Neural cell (in vitro differentiated cells): ENCODE measurements at regions not wholly inside any gene's neighbourhood (a gene's known extent, or its start where the extent isn't known, plus 50 kb on each side); places are given as distances from the start of the nearest gene placed in this dataset.
"Not testable (repeated sequence)": the region's sequence is repeated elsewhere in the genome, so short reads cannot be mapped to it uniquely, and the experiment has no call there.

Experiments used
- H2AFZ ChIP-seq: fragments of 200-600, 300-800 bp; sonication (generic), shearing (Covaris generic); 2 replicates; pipeline ENCODE4 v1.6.0; 2014; ENCODE audit warnings: low read depth, mild to moderate bottlenecking, antibody characterized with exemption, low read length, moderate library complexity
- H3F3A ChIP-seq: fragments of 200-600 bp; shearing (Covaris generic); 2 replicates; pipeline ENCODE4 v1.6.1; 2016; ENCODE audit warnings: mild to moderate bottlenecking, moderate library complexity, mixed read lengths, antibody characterized with exemption, low read length; ENCODE audit not compliant: insufficient read depth, poor library complexity, severe bottlenecking
- H3K27ac ChIP-seq: fragments of 200-600, 300-800 bp; sonication (generic), shearing (Covaris generic); 2 replicates; pipeline ENCODE4 v1.5.1; 2014; ENCODE audit warnings: mild to moderate bottlenecking, low read length, moderate library complexity
- H3K27me3 ChIP-seq: fragments of 300-800, 200-600 bp; sonication (generic), shearing (Covaris generic); 2 replicates; pipeline ENCODE4 v1.6.0; 2014; ENCODE audit warnings: mild to moderate bottlenecking, low read depth, low read length, moderate library complexity; ENCODE audit not compliant: insufficient read depth
- H3K36me3 ChIP-seq: fragments of 300-800, 200-600 bp; sonication (generic), shearing (Covaris generic); 2 replicates; pipeline ENCODE4 v1.5.1; 2014; ENCODE audit warnings: mild to moderate bottlenecking, antibody characterized with exemption, low read length, moderate library complexity; ENCODE audit not compliant: insufficient read depth
- H3K4me2 ChIP-seq: fragments of 300-800, 200-600 bp; sonication (generic), shearing (Covaris generic); 2 replicates; pipeline ENCODE4 v1.6.0; 2014; ENCODE audit warnings: mild to moderate bottlenecking, low read length
- H3K4me3 ChIP-seq: fragments of 300-800, 200-600 bp; sonication (generic), shearing (Covaris generic); 2 replicates; pipeline ENCODE4 v1.5.1; 2014; ENCODE audit warnings: mild to moderate bottlenecking, low read length, moderate library complexity
- H3K79me2 ChIP-seq: fragments of 200-600 bp; shearing (Covaris generic); replicated peaks from 2 replicates; pipeline ENCODE4 v1.6.0; 2014; ENCODE audit warnings: mild to moderate bottlenecking, low read length, moderate library complexity; ENCODE audit not compliant: insufficient read depth
- H3K9ac ChIP-seq: fragments of 300-800, 200-600 bp; sonication (generic), shearing (Covaris generic); 2 replicates; pipeline ENCODE4 v1.6.1; 2016; ENCODE audit warnings: mild to moderate bottlenecking, low read length, mixed read lengths
- H3K9me2 ChIP-seq: fragments of 200-600 bp; shearing (Covaris generic); 2 replicates; pipeline ENCODE4 v1.6.1; 2016; ENCODE audit warnings: mild to moderate bottlenecking, low read length, mixed read lengths; ENCODE audit not compliant: insufficient read depth
- H3K9me3 ChIP-seq: fragments of 200-600, 300-800 bp; sonication (generic), shearing (Covaris generic); 2 replicates; pipeline ENCODE4 v1.6.1; 2016; ENCODE audit warnings: mild to moderate bottlenecking, mixed run types, low read length, moderate library complexity, mixed read lengths
- H4K20me1 ChIP-seq: fragments of 200-600 bp; shearing (Covaris generic); 2 replicates; pipeline ENCODE4 v1.6.1; 2016; ENCODE audit warnings: mild to moderate bottlenecking, mixed run types; ENCODE audit not compliant: insufficient read depth
- CTCF ChIP-seq: fragments of 450-650 bp; IDR thresholded peaks from 2 replicates; pipeline ENCODE4 v1.5.1; 2014; ENCODE audit warnings: antibody characterized with exemption, mild to moderate bottlenecking, moderate library complexity; ENCODE audit not compliant: poor library complexity, severe bottlenecking
- EP300 ChIP-seq: fragments of 450-650 bp; conservative IDR thresholded peaks from 2 replicates; pipeline ENCODE4 v1.6.1; 2014; ENCODE audit warnings: antibody characterized with exemption, mild to moderate bottlenecking, moderate library complexity; ENCODE audit not compliant: poor library complexity, severe bottlenecking
- EZH2 ChIP-seq: fragments of 200-600, 300-800 bp; shearing (Covaris generic), sonication (generic); IDR thresholded peaks from 2 replicates; pipeline ENCODE4 v1.6.1; 2014; ENCODE audit warnings: antibody characterized with exemption, low read length, borderline replicate concordance, mild to moderate bottlenecking; ENCODE audit not compliant: insufficient read depth, poor library complexity, severe bottlenecking
- MXI1 ChIP-seq: fragments of 450-650 bp; conservative IDR thresholded peaks from 2 replicates; pipeline ENCODE4 v1.6.1; 2014; ENCODE audit warnings: antibody characterized with exemption, mild to moderate bottlenecking; ENCODE audit not compliant: poor library complexity, severe bottlenecking
- POLR2AphosphoS5 ChIP-seq: IDR thresholded peaks from 2 replicates; pipeline ENCODE4 v1.6.1; 2012
- RAD21 ChIP-seq: fragments of 450-650 bp; conservative IDR thresholded peaks from 2 replicates; pipeline ENCODE4 v1.6.1; 2014; ENCODE audit warnings: antibody characterized with exemption, mild to moderate bottlenecking, moderate library complexity
- SMC3 ChIP-seq: fragments of 450-650 bp; conservative IDR thresholded peaks from 2 replicates; pipeline ENCODE4 v1.6.1; 2014; ENCODE audit warnings: antibody characterized with exemption, mild to moderate bottlenecking, moderate library complexity; ENCODE audit not compliant: poor library complexity
- TAF1 ChIP-seq: IDR thresholded peaks from 2 replicates; pipeline ENCODE4 v1.6.1; 2012; ENCODE audit warnings: low read depth
- TF ChIP-seq, protein P1 (sequence below): IDR thresholded peaks from 2 replicates; pipeline ENCODE4 v1.6.1; 2012; ENCODE audit warnings: borderline replicate concordance

- not testable (repeated sequence) for H2AFZ ChIP-seq, H3K27ac ChIP-seq
Measured at GRCh38 chr10:46154271-46154670, 108.2 kb upstream of the MSMB start.

DNA sequence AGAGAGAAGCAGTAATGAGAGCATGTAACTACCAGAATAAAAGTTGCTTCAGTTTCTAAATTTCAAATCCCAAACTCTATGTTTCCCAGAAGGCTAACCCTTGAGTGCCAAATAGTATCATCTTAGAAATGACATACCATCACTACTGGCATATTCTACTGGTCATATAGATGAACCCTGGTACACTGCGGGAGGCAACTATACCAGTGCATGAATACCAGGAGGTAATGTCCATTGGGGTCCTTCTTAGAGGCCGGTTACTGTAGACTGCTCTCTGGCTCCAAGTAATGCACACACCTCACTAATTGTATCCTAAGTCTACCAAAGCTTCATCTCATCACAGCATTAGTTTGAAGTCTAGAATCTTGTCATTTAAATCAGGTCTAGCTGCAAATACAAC, 108.6 kb upstream of the MSMB start:
- not testable (repeated sequence) for H3K4me3 ChIP-seq, H3K79me2 ChIP-seq, H3K36me3 ChIP-seq, H4K20me1 ChIP-seq, H2AFZ ChIP-seq, H3K27ac ChIP-seq, H3K9ac ChIP-seq, H3K27me3 ChIP-seq, H3F3A ChIP-seq, H3K9me2 ChIP-seq, H3K9me3 ChIP-seq, H3K4me2 ChIP-seq

More at GRCh38 chr10:46154271-46154670, 108.2 kb upstream of the MSMB start:
- H3K9me3 ChIP-seq, H3K79me2 ChIP-seq, H3K9me2 ChIP-seq, H3K9ac ChIP-seq, H4K20me1 ChIP-seq, H3F3A ChIP-seq, H3K4me3 ChIP-seq, H3K27me3 ChIP-seq, H3K4me2 ChIP-seq, H3K36me3 ChIP-seq: not testable (repeated sequence)

DNA sequence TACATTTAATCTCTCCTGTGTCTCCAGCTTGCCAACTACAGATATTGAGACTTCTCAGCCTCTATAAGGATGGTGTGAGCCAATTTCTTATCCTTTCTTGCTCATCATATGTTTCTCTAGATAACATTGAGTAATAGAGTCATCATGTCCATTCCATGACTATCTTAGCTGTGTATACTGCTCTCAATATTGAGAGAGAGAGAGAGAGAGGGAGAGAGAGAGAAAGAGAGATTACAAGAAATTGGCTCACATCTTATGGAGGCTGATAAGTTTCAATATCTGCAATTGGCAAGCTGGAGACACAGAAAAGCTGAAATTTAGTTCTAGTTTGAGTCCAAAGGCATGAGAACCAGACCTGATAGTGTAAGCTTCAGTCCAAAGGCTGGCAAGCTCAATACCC, 110.8 kb upstream of the MSMB start:
- H3K4me2 ChIP-seq, H3F3A ChIP-seq, H3K36me3 ChIP-seq, H3K9ac ChIP-seq, H3K27ac ChIP-seq, H3K79me2 ChIP-seq, H2AFZ ChIP-seq, H3K9me3 ChIP-seq, H3K27me3 ChIP-seq, H3K4me3 ChIP-seq, H4K20me1 ChIP-seq, H3K9me2 ChIP-seq: not testable (repeated sequence)

GRCh38 chr10:46169736-46170135, 117.1 kb upstream of the ANTXRL start:
- Histone ChIP-seq H3K4me3 (no peak overlapping the region), H4K20me1 (no peaks in the 10 kb centered on the region), H2AFZ (no peak overlapping the region), H3K9me3 (no peaks in the 10 kb centered on the region), H3F3A (no peaks in the 10 kb centered on the region), H3K79me2 (no peaks in the 10 kb centered on the region), H3K36me3 (no peaks in the 10 kb centered on the region), H3K9me2 (no peaks in the 10 kb centered on the region), H3K27ac (no peak overlapping the region), H3K27me3 (no peaks in the 10 kb centered on the region), H3K9ac (no peak overlapping the region), H3K4me2 (no peak overlapping the region)
- TF ChIP-seq TAF1 (no peak), EZH2 (no peak), MXI1 (no peak), CTCF (no peak), EP300 (no peak), POLR2AphosphoS5 (no peak), SMC3 (no peak), RAD21 (no peak)
- TF ChIP-seq, protein P1, sequence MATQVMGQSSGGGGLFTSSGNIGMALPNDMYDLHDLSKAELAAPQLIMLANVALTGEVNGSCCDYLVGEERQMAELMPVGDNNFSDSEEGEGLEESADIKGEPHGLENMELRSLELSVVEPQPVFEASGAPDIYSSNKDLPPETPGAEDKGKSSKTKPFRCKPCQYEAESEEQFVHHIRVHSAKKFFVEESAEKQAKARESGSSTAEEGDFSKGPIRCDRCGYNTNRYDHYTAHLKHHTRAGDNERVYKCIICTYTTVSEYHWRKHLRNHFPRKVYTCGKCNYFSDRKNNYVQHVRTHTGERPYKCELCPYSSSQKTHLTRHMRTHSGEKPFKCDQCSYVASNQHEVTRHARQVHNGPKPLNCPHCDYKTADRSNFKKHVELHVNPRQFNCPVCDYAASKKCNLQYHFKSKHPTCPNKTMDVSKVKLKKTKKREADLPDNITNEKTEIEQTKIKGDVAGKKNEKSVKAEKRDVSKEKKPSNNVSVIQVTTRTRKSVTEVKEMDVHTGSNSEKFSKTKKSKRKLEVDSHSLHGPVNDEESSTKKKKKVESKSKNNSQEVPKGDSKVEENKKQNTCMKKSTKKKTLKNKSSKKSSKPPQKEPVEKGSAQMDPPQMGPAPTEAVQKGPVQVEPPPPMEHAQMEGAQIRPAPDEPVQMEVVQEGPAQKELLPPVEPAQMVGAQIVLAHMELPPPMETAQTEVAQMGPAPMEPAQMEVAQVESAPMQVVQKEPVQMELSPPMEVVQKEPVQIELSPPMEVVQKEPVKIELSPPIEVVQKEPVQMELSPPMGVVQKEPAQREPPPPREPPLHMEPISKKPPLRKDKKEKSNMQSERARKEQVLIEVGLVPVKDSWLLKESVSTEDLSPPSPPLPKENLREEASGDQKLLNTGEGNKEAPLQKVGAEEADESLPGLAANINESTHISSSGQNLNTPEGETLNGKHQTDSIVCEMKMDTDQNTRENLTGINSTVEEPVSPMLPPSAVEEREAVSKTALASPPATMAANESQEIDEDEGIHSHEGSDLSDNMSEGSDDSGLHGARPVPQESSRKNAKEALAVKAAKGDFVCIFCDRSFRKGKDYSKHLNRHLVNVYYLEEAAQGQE, result no peak
